Cardiac muscle cell (in vitro differentiated cells and primary cell): ENCODE measurements at regions not wholly inside any gene's neighbourhood (a gene's known extent, or its start where the extent isn't known, plus 50 kb on each side); places are given as distances from the start of the nearest gene placed in this dataset.

ENCODE experiments used
- DNase-seq, 2 donors: peaks; one replicate each; pipeline versions ENCODE4 v3.0.0 to v3.0.0-alpha.2; 2010 to 2017; ENCODE audit warnings: low read depth in 1 of 2, low spot score in 1 of 2
- H3K27ac ChIP-seq: fragments of 200-600 bp; sonication (generic); 2 replicates; pipeline ENCODE4 v1.5.1; 2016
- H3K27me3 ChIP-seq: fragments of 200-600 bp; sonication (generic); 2 replicates; pipeline ENCODE4 v1.6.0; 2016; ENCODE audit warnings: control low read depth
- H3K36me3 ChIP-seq: fragments of 200-600 bp; sonication (generic); 2 replicates; pipeline ENCODE4 v1.5.1; 2016; ENCODE audit warnings: control low read depth
- H3K4me1 ChIP-seq: fragments of 200-600 bp; sonication (generic); 2 replicates; pipeline ENCODE4 v1.8.1; 2017; ENCODE audit warnings: low read depth, mild to moderate bottlenecking, mixed run types
- H3K4me3 ChIP-seq: fragments of 200-600 bp; sonication (generic); 2 replicates; pipeline ENCODE4 v1.5.1; 2016; ENCODE audit warnings: mild to moderate bottlenecking
- H3K9me3 ChIP-seq: fragments of 200-600 bp; sonication (generic); 2 replicates; pipeline ENCODE4 v1.5.1; 2017; ENCODE audit warnings: low read depth, mild to moderate bottlenecking, control low read depth
- CTCF ChIP-seq: IDR thresholded peaks from 2 replicates; pipeline ENCODE4 v1.5.1; 2012; ENCODE audit warnings: low read depth, mild to moderate bottlenecking, low read length

GRCh38 chr6:128725271-128726233 is 157.4 kb upstream of the LAMA2 start:
- TF ChIP-seq CTCF, result peak; percentile 74
- DNase-seq, result peak; percentile 57 to 70
- Histone ChIP-seq H3K9me3 (no peaks in the 10 kb centered on the region), H3K27me3 (no peaks in the 10 kb centered on the region), H3K4me3 (no peak overlapping the region), H3K4me1 (no peaks in the 10 kb centered on the region), H3K27ac (no peak overlapping the region), H3K36me3 (no peaks in the 10 kb centered on the region)

- no peak for TF ChIP-seq CTCF
- no peaks in the 10 kb centered on the region for H3K4me1 ChIP-seq
- no peaks in the 10 kb centered on the region for H3K9me3 ChIP-seq
- H3K4me3 ChIP-seq, result no peak overlapping the region
- H3K27ac ChIP-seq, result no peak overlapping the region
- no peaks in the 10 kb centered on the region for H3K36me3 ChIP-seq
- DNase-seq, result no peak
- no peaks in the 10 kb centered on the region for H3K27me3 ChIP-seq
Measured at GRCh38 chr6:128724738-128725137, 158.2 kb upstream of the LAMA2 start.

- no peak for DNase-seq
Measured at GRCh38 chr6:128723667-128724066, 159.3 kb upstream of the LAMA2 start.

GRCh38 chr6:128720891-128721290 is 162.0 kb upstream of the LAMA2 start:
- Histone ChIP-seq H3K27me3 (no peaks in the 10 kb centered on the region), H3K9me3 (no peaks in the 10 kb centered on the region), H3K36me3 (no peaks in the 10 kb centered on the region), H3K27ac (no peak overlapping the region), H3K4me3 (no peak overlapping the region), H3K4me1 (no peaks in the 10 kb centered on the region)
- no peak for DNase-seq
- no peak for TF ChIP-seq CTCF

More at GRCh38 chr6:128723667-128724066, 159.3 kb upstream of the LAMA2 start:
- no peaks in the 10 kb centered on the region for H3K9me3 ChIP-seq
- no peaks in the 10 kb centered on the region for H3K4me1 ChIP-seq
- H3K36me3 ChIP-seq, result no peaks in the 10 kb centered on the region
- H3K4me3 ChIP-seq, result no peak overlapping the region
- TF ChIP-seq CTCF, result no peak
- H3K27ac ChIP-seq, result no peak overlapping the region
- H3K27me3 ChIP-seq, result no peaks in the 10 kb centered on the region

- no peaks in the 10 kb centered on the region for H3K36me3 ChIP-seq
- H3K4me1 ChIP-seq, result no peaks in the 10 kb centered on the region
- DNase-seq, result no peak
- no peak overlapping the region for H3K27ac ChIP-seq
- H3K4me3 ChIP-seq, result no peak overlapping the region
- no peaks in the 10 kb centered on the region for H3K27me3 ChIP-seq
- no peak for TF ChIP-seq CTCF
- no peaks in the 10 kb centered on the region for H3K9me3 ChIP-seq
Measured at GRCh38 chr6:128719786-128720185, 163.2 kb upstream of the LAMA2 start.
